WTC11 (cell line): ENCODE measurements at regions not wholly inside any gene's neighbourhood (a gene's known extent, or its start where the extent isn't known, plus 50 kb on each side); places are given as distances from the start of the nearest gene placed in this dataset.

ENCODE experiments used
- ATAC-seq: fragments of 200-7000 bp; cut with Tn5 transposase; 2 replicates; pipeline ENCODE4 v1.10.0; 2021; ENCODE audit warnings: mild to moderate bottlenecking, moderate library complexity
- CTCF ChIA-PET: fragments of 300-600 bp; sonication (Branson Sonifier 250); formaldehyde crosslinking; loops from one replicate; lab custom pipeline; 2021; ENCODE audit warnings: antibody characterized with exemption; lab: Charles Lee
- POLR2A ChIA-PET: fragments of 350-600 bp; sonication (Branson Sonifier 250); formaldehyde crosslinking; loops from one replicate; lab custom pipeline; 2021; ENCODE audit warnings: antibody characterized with exemption; lab: Charles Lee
- DNase-seq: peaks from one replicate; pipeline ENCODE4 v3.0.0; 2021; ENCODE audit warnings: low spot score
- H3K27ac Mint-ChIP-seq: 2 replicates; pipeline ENCODE4 v1.8.0; 2021; ENCODE audit warnings: mixed read lengths
- H3K27me3 Mint-ChIP-seq: 2 replicates; pipeline ENCODE4 v1.8.0; 2021; ENCODE audit warnings: low read depth, mild to moderate bottlenecking, moderate library complexity, mixed read lengths
- H3K36me3 Mint-ChIP-seq: 2 replicates; pipeline ENCODE4 v1.8.0; 2021; ENCODE audit warnings: mixed read lengths
- H3K4me1 Mint-ChIP-seq: 2 replicates; pipeline ENCODE4 v1.8.0; 2022; ENCODE audit warnings: mixed read lengths
- H3K4me3 Mint-ChIP-seq: 2 replicates; pipeline ENCODE4 v1.8.0; 2021; ENCODE audit warnings: mild to moderate bottlenecking, moderate library complexity, mixed read lengths
- H3K9me3 Mint-ChIP-seq: 2 replicates; pipeline ENCODE4 v1.8.0; 2021; ENCODE audit warnings: mixed read lengths
- ATF2 ChIP-seq: sonication (generic); formaldehyde crosslinking; IDR thresholded peaks from 2 replicates; pipeline ENCODE4 v1.8.1; 2022; ENCODE audit warnings: low read depth, missing genetic modification reagents, borderline replicate concordance
- ATF3 ChIP-seq: sonication (generic); formaldehyde crosslinking; conservative IDR thresholded peaks from 2 replicates; pipeline ENCODE4 v1.8.1; 2022; ENCODE audit warnings: mild to moderate bottlenecking, missing genetic modification reagents
- ATF6 ChIP-seq: sonication (generic); formaldehyde crosslinking; IDR thresholded peaks from 2 replicates; pipeline ENCODE4 v1.8.1; 2023; ENCODE audit warnings: mild to moderate bottlenecking, missing genetic modification reagents
- CREB1 ChIP-seq: sonication (generic); formaldehyde crosslinking; IDR thresholded peaks from 2 replicates; pipeline ENCODE4 v1.8.0; 2023; ENCODE audit warnings: mild to moderate bottlenecking, missing genetic modification reagents
- FOXK1 ChIP-seq: sonication (generic); formaldehyde crosslinking; IDR thresholded peaks from 2 replicates; pipeline ENCODE4 v1.8.0; 2022; ENCODE audit warnings: mild to moderate bottlenecking, moderate library complexity, missing genetic modification reagents
- IRF2 ChIP-seq: sonication (generic); formaldehyde crosslinking; IDR thresholded peaks from 2 replicates; pipeline ENCODE4 v1.8.0; 2022; ENCODE audit warnings: low read depth, missing genetic modification reagents, borderline replicate concordance
- NFYB ChIP-seq: sonication (generic); formaldehyde crosslinking; conservative IDR thresholded peaks from 2 replicates; pipeline ENCODE4 v1.8.0; 2022; ENCODE audit warnings: low read depth, missing genetic modification reagents
- TEAD4 ChIP-seq: sonication (generic); formaldehyde crosslinking; IDR thresholded peaks from 2 replicates; pipeline ENCODE4 v1.8.0; 2022; ENCODE audit warnings: mild to moderate bottlenecking, missing genetic modification reagents
- TP53 ChIP-seq: sonication (generic); formaldehyde crosslinking; IDR thresholded peaks from 2 replicates; pipeline ENCODE4 v1.8.1; 2023; ENCODE audit warnings: mild to moderate bottlenecking, missing genetic modification reagents
- ZNF121 ChIP-seq: sonication (generic); formaldehyde crosslinking; IDR thresholded peaks from 2 replicates; pipeline ENCODE4 v1.8.0; 2023; ENCODE audit warnings: missing genetic modification reagents
- ZNF219 ChIP-seq: sonication (generic); formaldehyde crosslinking; IDR thresholded peaks from 2 replicates; pipeline ENCODE4 v1.8.0; 2023; ENCODE audit warnings: missing genetic modification reagents, mild to moderate bottlenecking, borderline replicate concordance
- ZNF532 ChIP-seq: fragments of 250-450 bp; sonication (Bioruptor Pico); IDR thresholded peaks from 2 replicates; pipeline ENCODE4 v1.9.0; 2021; ENCODE audit warnings: mild to moderate bottlenecking, borderline replicate concordance
- ZNF671 ChIP-seq: fragments of 250-450 bp; sonication (Bioruptor Pico); IDR thresholded peaks from 2 replicates; pipeline ENCODE4 v1.8.0; 2021; ENCODE audit warnings: mild to moderate bottlenecking
- TF ChIP-seq, protein P1 (sequence below): sonication (generic); formaldehyde crosslinking; IDR thresholded peaks from 2 replicates; pipeline ENCODE4 v1.8.0; 2023; ENCODE audit warnings: mild to moderate bottlenecking, missing genetic modification reagents
- TF ChIP-seq, protein P2 (sequence below): sonication (generic); formaldehyde crosslinking; IDR thresholded peaks from 2 replicates; pipeline ENCODE4 v1.8.1; 2022; ENCODE audit warnings: mild to moderate bottlenecking, moderate library complexity, missing genetic modification reagents
- TF ChIP-seq, protein P3 (sequence below): sonication (generic); formaldehyde crosslinking; conservative IDR thresholded peaks from 2 replicates; pipeline ENCODE4 v1.8.1; 2023; ENCODE audit warnings: mild to moderate bottlenecking, low read depth, missing genetic modification reagents, moderate library complexity

- POLR2A ChIA-PET: no interaction called here
- CTCF ChIA-PET: no interaction called here
- H3K4me3 Mint-ChIP-seq: no peak overlapping the region
- TF ChIP-seq ATF2 (CRISPR knock-in tag) (no peak), ATF3 (CRISPR knock-in tag) (no peak), FOXK1 (CRISPR knock-in tag) (no peak)
- H3K27ac Mint-ChIP-seq: no peak overlapping the region
- peaks cover 3% of the 10 kb centered on the region for H3K27me3 Mint-ChIP-seq
- ATAC-seq: no peak
- no peaks in the 10 kb centered on the region for H3K4me1 Mint-ChIP-seq
- peaks cover 87% of the 10 kb centered on the region for H3K9me3 Mint-ChIP-seq
- no peak for DNase-seq
- H3K36me3 Mint-ChIP-seq: peaks cover 71% of the 10 kb centered on the region
These were observed 190.8 kb upstream of the CNTN4 start for GRCh38 chr3:1907911-1908310.

DNA sequence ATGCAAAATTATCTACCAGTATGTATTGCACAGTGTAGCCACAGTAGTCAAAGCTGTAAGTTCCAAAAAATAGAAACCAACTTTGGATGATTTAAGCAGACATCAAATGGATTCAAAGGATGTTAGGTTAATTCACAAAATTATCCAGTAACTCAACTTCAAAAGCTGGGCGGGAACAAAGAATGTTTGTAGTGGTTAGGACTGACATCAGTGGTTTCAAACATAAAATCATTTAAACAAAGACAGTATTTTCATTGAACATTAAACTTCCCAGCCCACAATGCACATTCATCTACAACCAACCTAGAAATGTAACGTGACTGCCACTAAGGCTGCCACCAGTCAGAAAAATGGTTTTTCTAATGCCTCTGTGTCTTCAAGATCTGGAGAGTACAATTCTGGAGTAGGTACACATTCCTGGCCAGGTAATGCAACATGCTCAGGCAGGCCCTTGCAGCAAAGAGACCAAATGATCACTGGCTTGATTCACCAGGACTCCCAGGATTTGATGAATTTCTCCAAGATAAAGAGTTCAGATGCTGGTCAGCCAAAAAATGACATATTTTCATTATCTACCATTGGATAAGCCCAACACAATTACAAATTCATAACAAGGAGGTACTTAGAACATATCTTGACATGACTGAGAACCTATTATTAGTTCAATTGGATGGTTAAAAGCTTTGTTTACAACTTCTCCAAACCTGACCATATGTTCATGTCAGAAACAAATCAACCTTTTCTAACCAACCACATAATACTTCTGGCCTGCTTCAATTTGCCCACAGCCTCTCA is 189.8 kb upstream of the CNTN4 start:
- Mint-ChIP-seq H3K4me1 (no peaks in the 10 kb centered on the region), H3K27ac (no peak overlapping the region), H3K27me3 (no peaks in the 10 kb centered on the region; the same call in 1 of the 2 replicates), H3K36me3 (peaks cover 71% of the 10 kb centered on the region), H3K4me3 (no peak overlapping the region), H3K9me3 (peaks cover 84% of the 10 kb centered on the region)
- DNase-seq (no peak), ATAC-seq (no peak)
- ChIA-PET POLR2A (no interaction called here), CTCF (no interaction called here)
- TF ChIP-seq, protein P1, sequence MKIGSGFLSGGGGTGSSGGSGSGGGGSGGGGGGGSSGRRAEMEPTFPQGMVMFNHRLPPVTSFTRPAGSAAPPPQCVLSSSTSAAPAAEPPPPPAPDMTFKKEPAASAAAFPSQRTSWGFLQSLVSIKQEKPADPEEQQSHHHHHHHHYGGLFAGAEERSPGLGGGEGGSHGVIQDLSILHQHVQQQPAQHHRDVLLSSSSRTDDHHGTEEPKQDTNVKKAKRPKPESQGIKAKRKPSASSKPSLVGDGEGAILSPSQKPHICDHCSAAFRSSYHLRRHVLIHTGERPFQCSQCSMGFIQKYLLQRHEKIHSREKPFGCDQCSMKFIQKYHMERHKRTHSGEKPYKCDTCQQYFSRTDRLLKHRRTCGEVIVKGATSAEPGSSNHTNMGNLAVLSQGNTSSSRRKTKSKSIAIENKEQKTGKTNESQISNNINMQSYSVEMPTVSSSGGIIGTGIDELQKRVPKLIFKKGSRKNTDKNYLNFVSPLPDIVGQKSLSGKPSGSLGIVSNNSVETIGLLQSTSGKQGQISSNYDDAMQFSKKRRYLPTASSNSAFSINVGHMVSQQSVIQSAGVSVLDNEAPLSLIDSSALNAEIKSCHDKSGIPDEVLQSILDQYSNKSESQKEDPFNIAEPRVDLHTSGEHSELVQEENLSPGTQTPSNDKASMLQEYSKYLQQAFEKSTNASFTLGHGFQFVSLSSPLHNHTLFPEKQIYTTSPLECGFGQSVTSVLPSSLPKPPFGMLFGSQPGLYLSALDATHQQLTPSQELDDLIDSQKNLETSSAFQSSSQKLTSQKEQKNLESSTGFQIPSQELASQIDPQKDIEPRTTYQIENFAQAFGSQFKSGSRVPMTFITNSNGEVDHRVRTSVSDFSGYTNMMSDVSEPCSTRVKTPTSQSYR (CRISPR knock-in tag): no peak
- TF ChIP-seq ZNF121 (CRISPR knock-in tag) (no peak), ZNF532 (CRISPR knock-in tag) (no peak), CREB1 (CRISPR knock-in tag) (no peak), ATF2 (CRISPR knock-in tag) (no peak), TP53 (CRISPR knock-in tag) (no peak), IRF2 (CRISPR knock-in tag) (no peak), ZNF219 (CRISPR knock-in tag) (no peak), ZNF671 (CRISPR knock-in tag) (no peak), ATF3 (CRISPR knock-in tag) (no peak), TEAD4 (CRISPR knock-in tag) (no peak), ATF6 (CRISPR knock-in tag) (no peak), NFYB (CRISPR knock-in tag) (no peak)
- TF ChIP-seq, protein P2, sequence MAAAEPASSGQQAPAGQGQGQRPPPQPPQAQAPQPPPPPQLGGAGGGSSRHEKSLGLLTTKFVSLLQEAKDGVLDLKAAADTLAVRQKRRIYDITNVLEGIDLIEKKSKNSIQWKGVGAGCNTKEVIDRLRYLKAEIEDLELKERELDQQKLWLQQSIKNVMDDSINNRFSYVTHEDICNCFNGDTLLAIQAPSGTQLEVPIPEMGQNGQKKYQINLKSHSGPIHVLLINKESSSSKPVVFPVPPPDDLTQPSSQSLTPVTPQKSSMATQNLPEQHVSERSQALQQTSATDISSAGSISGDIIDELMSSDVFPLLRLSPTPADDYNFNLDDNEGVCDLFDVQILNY: no peak
- TF ChIP-seq, protein P3, sequence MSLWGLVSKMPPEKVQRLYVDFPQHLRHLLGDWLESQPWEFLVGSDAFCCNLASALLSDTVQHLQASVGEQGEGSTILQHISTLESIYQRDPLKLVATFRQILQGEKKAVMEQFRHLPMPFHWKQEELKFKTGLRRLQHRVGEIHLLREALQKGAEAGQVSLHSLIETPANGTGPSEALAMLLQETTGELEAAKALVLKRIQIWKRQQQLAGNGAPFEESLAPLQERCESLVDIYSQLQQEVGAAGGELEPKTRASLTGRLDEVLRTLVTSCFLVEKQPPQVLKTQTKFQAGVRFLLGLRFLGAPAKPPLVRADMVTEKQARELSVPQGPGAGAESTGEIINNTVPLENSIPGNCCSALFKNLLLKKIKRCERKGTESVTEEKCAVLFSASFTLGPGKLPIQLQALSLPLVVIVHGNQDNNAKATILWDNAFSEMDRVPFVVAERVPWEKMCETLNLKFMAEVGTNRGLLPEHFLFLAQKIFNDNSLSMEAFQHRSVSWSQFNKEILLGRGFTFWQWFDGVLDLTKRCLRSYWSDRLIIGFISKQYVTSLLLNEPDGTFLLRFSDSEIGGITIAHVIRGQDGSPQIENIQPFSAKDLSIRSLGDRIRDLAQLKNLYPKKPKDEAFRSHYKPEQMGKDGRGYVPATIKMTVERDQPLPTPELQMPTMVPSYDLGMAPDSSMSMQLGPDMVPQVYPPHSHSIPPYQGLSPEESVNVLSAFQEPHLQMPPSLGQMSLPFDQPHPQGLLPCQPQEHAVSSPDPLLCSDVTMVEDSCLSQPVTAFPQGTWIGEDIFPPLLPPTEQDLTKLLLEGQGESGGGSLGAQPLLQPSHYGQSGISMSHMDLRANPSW: no peak
